ENCODE measurements at regions not wholly inside any gene's neighbourhood (a gene's known extent, or its start where the extent isn't known, plus 50 kb on each side); places are given as distances from the start of the nearest gene placed in this dataset.

DNA sequence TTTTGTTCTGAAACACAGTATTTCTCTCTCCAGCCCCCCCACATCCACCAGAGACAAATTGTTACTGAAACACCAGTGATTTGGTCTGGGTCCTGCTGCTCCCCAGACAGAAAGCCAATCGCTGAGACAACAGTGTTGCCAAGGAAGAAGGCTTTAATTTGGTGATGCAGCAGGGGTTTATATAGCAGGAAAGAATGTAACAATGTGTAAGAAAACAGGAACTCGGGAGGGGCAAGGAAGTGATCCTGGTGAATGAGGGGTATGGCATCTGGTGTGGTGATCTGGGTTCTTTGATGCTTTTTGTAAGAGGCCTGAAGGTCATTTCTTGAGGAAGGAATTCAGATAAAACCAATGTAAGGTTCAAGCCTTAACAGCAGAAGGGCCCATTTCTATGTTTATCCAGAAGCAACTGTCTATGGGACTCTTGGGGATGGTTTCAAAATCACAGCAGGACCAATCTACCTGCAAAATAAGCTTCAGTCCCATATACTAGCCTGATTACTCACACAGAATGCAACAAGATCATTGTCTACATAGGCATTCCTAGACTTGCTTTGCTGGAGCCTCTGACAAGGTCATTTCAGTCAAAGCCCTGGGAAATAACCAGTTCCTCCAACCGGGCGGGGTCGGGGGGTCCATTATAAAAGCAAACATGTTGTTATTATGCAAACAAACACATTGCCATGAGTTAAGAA, 445.2 kb upstream of the ZFP42 start:
- TF ChIP-seq ARNT (IDR thresholded peaks at IDR 0.05), result no peak
- TF ChIP-seq LEF1 (IDR thresholded peaks at IDR 0.05; ENCODE audit: borderline replicate concordance), result no peak
- TF ChIP-seq ELF4 (IDR thresholded peaks at IDR 0.05), result no peak
- no peak for TF ChIP-seq FOXA1 (IDR thresholded peaks at IDR 0.05)
- no peak for TF ChIP-seq NFRKB (IDR thresholded peaks at IDR 0.05)
- TF ChIP-seq HDGF (IDR thresholded peaks at IDR 0.05; ENCODE audit: borderline replicate concordance), result no peak
- ChIA-PET CTCF (no interaction called here), POLR2A (no interaction called here)
- DNase-seq (ENCODE audit: extremely low spot score), result no peak

- no peak for DNase-seq (ENCODE audit: extremely low spot score)
- ChIA-PET CTCF (no interaction called here), POLR2A (no interaction called here)
- TF ChIP-seq SP1 (IDR thresholded peaks at IDR 0.05) (no peak), NFRKB (IDR thresholded peaks at IDR 0.05) (no peak), FOXA1 (IDR thresholded peaks at IDR 0.05) (no peak), LEF1 (IDR thresholded peaks at IDR 0.05; ENCODE audit: borderline replicate concordance) (no peak), BHLHE40 (IDR thresholded peaks at IDR 0.05; ENCODE audit: borderline replicate concordance) (no peak), L3MBTL2 (conservative IDR thresholded peaks at IDR 0.05) (no peak), CTBP1 (IDR thresholded peaks at IDR 0.05; ENCODE audit: borderline replicate concordance) (no peak), SUZ12 (IDR thresholded peaks at IDR 0.05) (no peak), ELF4 (IDR thresholded peaks at IDR 0.05) (no peak), HDGF (IDR thresholded peaks at IDR 0.05; ENCODE audit: borderline replicate concordance) (no peak), TARDBP (IDR thresholded peaks at IDR 0.05) (no peak), FOXK2 (IDR thresholded peaks at IDR 0.05) (no peak), FOXM1 (IDR thresholded peaks at IDR 0.05; ENCODE audit: borderline replicate concordance) (no peak), ARNT (IDR thresholded peaks at IDR 0.05) (no peak), ZNF384 (IDR thresholded peaks at IDR 0.05) (no peak)
- TF ChIP-seq, protein P1, sequence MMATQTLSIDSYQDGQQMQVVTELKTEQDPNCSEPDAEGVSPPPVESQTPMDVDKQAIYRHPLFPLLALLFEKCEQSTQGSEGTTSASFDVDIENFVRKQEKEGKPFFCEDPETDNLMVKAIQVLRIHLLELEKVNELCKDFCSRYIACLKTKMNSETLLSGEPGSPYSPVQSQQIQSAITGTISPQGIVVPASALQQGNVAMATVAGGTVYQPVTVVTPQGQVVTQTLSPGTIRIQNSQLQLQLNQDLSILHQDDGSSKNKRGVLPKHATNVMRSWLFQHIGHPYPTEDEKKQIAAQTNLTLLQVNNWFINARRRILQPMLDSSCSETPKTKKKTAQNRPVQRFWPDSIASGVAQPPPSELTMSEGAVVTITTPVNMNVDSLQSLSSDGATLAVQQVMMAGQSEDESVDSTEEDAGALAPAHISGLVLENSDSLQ (IDR thresholded peaks at IDR 0.05), result no peak
Observed at GRCh38 chr4:187552781-187553180, 442.8 kb upstream of the ZFP42 start.

DNA sequence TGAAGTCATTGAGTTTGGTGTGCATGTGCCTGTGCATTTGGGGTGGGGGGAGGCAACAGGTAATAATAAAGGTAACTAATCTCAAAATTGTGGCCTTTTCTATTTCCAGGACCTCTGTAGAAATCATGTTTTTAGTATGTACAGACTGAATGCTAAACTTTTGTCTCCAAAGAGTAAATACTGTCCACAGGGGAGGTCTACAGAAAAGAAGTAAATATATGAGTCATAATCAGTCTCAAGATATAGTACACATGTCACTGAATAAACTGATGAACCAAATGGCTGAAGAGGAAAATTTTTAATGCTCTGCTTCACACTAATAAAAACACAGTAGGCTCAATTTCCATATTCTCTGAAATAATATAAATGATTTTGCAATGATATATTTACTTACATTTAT, 440.4 kb upstream of the ZFP42 start:
- TF ChIP-seq HDGF (IDR thresholded peaks at IDR 0.05; ENCODE audit: borderline replicate concordance) (no peak), LEF1 (IDR thresholded peaks at IDR 0.05; ENCODE audit: borderline replicate concordance) (no peak), BHLHE40 (IDR thresholded peaks at IDR 0.05; ENCODE audit: borderline replicate concordance) (no peak), SUZ12 (IDR thresholded peaks at IDR 0.05) (no peak), ARNT (IDR thresholded peaks at IDR 0.05) (no peak), ZNF384 (IDR thresholded peaks at IDR 0.05) (no peak), SP1 (IDR thresholded peaks at IDR 0.05) (no peak), ELF4 (IDR thresholded peaks at IDR 0.05) (no peak), NFRKB (IDR thresholded peaks at IDR 0.05) (no peak), L3MBTL2 (conservative IDR thresholded peaks at IDR 0.05) (no peak), FOXK2 (IDR thresholded peaks at IDR 0.05) (no peak), TARDBP (IDR thresholded peaks at IDR 0.05) (no peak), FOXM1 (IDR thresholded peaks at IDR 0.05; ENCODE audit: borderline replicate concordance) (no peak), CTBP1 (IDR thresholded peaks at IDR 0.05; ENCODE audit: borderline replicate concordance) (no peak)
- ChIA-PET POLR2A (no interaction called here), CTCF (no interaction called here)
- DNase-seq (ENCODE audit: extremely low spot score), result no peak

GRCh38 chr4:187558391-187558790, 437.2 kb upstream of the ZFP42 start:
- ChIA-PET POLR2A (no interaction called here), CTCF (no interaction called here)
- no peak for TF ChIP-seq BHLHE40 (IDR thresholded peaks at IDR 0.05; ENCODE audit: borderline replicate concordance)
- TF ChIP-seq CTBP1 (IDR thresholded peaks at IDR 0.05; ENCODE audit: borderline replicate concordance), result no peak
- TF ChIP-seq TARDBP (IDR thresholded peaks at IDR 0.05), result no peak
- no peak for TF ChIP-seq L3MBTL2 (conservative IDR thresholded peaks at IDR 0.05)
- TF ChIP-seq ELF4 (IDR thresholded peaks at IDR 0.05), result no peak
- TF ChIP-seq ZNF384 (IDR thresholded peaks at IDR 0.05), result no peak
- TF ChIP-seq, protein P1 (IDR thresholded peaks at IDR 0.05), result no peak
- no peak for TF ChIP-seq FOXK2 (IDR thresholded peaks at IDR 0.05)
- TF ChIP-seq ARNT (IDR thresholded peaks at IDR 0.05), result no peak
- no peak for TF ChIP-seq FOXA1 (IDR thresholded peaks at IDR 0.05)
- no peak for TF ChIP-seq LEF1 (IDR thresholded peaks at IDR 0.05; ENCODE audit: borderline replicate concordance)
- TF ChIP-seq SUZ12 (IDR thresholded peaks at IDR 0.05), result no peak
- no peak for TF ChIP-seq HDGF (IDR thresholded peaks at IDR 0.05; ENCODE audit: borderline replicate concordance)
- TF ChIP-seq NFRKB (IDR thresholded peaks at IDR 0.05), result no peak
- no peak for TF ChIP-seq FOXM1 (IDR thresholded peaks at IDR 0.05; ENCODE audit: borderline replicate concordance)
- no peak for TF ChIP-seq SP1 (IDR thresholded peaks at IDR 0.05)
- no peak for DNase-seq (ENCODE audit: extremely low spot score)

DNA sequence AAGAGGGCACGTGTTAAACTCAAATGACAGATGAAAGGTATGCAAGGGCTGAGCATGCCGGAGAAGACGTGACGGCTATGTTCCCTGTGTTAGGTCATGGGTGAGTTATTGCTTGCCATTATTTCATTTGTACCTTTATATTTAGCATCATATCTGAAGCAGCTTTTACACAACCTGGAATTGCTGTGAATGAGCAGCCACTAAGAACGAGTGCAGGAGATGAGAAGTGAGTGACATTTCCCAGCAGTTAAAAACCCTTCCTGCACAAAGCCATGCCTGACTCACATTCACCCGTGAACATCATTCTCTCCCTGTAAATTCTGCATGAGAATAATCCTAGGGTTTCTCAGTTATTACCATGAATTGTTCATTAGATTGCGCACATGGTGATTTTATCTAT, 433.2 kb upstream of the ZFP42 start:
- ChIA-PET CTCF (no interaction called here), POLR2A (no interaction called here)
- no peak for TF ChIP-seq TARDBP (IDR thresholded peaks at IDR 0.05)
- TF ChIP-seq FOXM1 (IDR thresholded peaks at IDR 0.05; ENCODE audit: borderline replicate concordance), result no peak
- TF ChIP-seq ZNF384 (IDR thresholded peaks at IDR 0.05), result no peak
- TF ChIP-seq BHLHE40 (IDR thresholded peaks at IDR 0.05; ENCODE audit: borderline replicate concordance), result no peak
- TF ChIP-seq, protein P1 (IDR thresholded peaks at IDR 0.05), result no peak
- TF ChIP-seq SP1 (IDR thresholded peaks at IDR 0.05), result no peak
- TF ChIP-seq SUZ12 (IDR thresholded peaks at IDR 0.05), result no peak
- TF ChIP-seq ARNT (IDR thresholded peaks at IDR 0.05), result no peak
- TF ChIP-seq FOXK2 (IDR thresholded peaks at IDR 0.05), result no peak
- TF ChIP-seq CTBP1 (IDR thresholded peaks at IDR 0.05; ENCODE audit: borderline replicate concordance), result no peak
- no peak for TF ChIP-seq FOXA1 (IDR thresholded peaks at IDR 0.05)
- DNase-seq (ENCODE audit: extremely low spot score), result no peak

GRCh38 chr4:187565416-187565815, 430.2 kb upstream of the ZFP42 start:
- POLR2A ChIA-PET, result no interaction called here
- no peak for TF ChIP-seq FOXK2 (IDR thresholded peaks at IDR 0.05)
- no peak for TF ChIP-seq ZNF384 (IDR thresholded peaks at IDR 0.05)
- no peak for TF ChIP-seq FOXA1 (IDR thresholded peaks at IDR 0.05)
- TF ChIP-seq NFRKB (IDR thresholded peaks at IDR 0.05), result no peak
- no peak for TF ChIP-seq ELF4 (IDR thresholded peaks at IDR 0.05)
- no peak for TF ChIP-seq ARNT (IDR thresholded peaks at IDR 0.05)
- TF ChIP-seq LEF1 (IDR thresholded peaks at IDR 0.05; ENCODE audit: borderline replicate concordance), result no peak
- TF ChIP-seq HDGF (IDR thresholded peaks at IDR 0.05; ENCODE audit: borderline replicate concordance), result no peak
- no peak for TF ChIP-seq SUZ12 (IDR thresholded peaks at IDR 0.05)
- TF ChIP-seq TARDBP (IDR thresholded peaks at IDR 0.05), result no peak
- CTCF ChIA-PET, result no interaction called here
- no peak for DNase-seq (ENCODE audit: extremely low spot score)
